ENCODE measurements at regions not wholly inside any gene's neighbourhood (a gene's known extent, or its start where the extent isn't known, plus 50 kb on each side); places are given as distances from the start of the nearest gene placed in this dataset.
"Not testable (repeated sequence)": the region's sequence is repeated elsewhere in the genome, so short reads cannot be mapped to it uniquely, and the experiment has no call there.

DNA sequence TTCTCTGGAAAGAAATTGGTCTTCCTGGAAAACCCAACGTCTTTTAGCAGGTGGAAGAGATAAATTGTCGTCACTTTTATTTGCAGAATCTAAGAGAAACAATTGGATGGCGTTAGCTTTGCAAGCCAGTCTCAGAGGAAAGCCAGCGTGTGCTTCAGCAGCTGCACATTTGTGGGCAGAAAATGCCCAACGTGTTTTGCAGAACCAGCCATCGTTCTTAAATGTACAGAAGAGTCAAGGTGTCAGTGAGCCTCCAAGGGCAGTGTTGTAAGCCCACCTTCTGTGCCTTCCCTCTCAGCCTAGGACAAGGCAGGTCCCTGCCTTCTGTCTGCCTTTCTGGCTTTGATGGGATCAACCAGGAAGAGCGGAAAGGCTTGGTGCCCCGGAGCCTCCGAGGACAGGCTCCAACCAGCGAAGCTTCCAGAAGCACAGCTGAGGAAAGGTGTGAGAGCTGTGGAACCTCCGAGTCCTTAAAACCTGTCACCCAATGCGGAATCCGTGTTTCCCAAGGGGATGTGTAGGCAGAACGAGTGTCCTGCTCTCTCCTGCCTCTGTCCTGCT lies 116.0 kb upstream of the IRX2 start:
- no peak overlapping the region for H3K27ac ChIP-seq
- TF ChIP-seq, protein P1, sequence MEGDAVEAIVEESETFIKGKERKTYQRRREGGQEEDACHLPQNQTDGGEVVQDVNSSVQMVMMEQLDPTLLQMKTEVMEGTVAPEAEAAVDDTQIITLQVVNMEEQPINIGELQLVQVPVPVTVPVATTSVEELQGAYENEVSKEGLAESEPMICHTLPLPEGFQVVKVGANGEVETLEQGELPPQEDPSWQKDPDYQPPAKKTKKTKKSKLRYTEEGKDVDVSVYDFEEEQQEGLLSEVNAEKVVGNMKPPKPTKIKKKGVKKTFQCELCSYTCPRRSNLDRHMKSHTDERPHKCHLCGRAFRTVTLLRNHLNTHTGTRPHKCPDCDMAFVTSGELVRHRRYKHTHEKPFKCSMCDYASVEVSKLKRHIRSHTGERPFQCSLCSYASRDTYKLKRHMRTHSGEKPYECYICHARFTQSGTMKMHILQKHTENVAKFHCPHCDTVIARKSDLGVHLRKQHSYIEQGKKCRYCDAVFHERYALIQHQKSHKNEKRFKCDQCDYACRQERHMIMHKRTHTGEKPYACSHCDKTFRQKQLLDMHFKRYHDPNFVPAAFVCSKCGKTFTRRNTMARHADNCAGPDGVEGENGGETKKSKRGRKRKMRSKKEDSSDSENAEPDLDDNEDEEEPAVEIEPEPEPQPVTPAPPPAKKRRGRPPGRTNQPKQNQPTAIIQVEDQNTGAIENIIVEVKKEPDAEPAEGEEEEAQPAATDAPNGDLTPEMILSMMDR (IDR thresholded peaks at IDR 0.05) = no peak
- no peak for TF ChIP-seq ZFX (IDR thresholded peaks at IDR 0.05; ENCODE audit: borderline replicate concordance)

DNA sequence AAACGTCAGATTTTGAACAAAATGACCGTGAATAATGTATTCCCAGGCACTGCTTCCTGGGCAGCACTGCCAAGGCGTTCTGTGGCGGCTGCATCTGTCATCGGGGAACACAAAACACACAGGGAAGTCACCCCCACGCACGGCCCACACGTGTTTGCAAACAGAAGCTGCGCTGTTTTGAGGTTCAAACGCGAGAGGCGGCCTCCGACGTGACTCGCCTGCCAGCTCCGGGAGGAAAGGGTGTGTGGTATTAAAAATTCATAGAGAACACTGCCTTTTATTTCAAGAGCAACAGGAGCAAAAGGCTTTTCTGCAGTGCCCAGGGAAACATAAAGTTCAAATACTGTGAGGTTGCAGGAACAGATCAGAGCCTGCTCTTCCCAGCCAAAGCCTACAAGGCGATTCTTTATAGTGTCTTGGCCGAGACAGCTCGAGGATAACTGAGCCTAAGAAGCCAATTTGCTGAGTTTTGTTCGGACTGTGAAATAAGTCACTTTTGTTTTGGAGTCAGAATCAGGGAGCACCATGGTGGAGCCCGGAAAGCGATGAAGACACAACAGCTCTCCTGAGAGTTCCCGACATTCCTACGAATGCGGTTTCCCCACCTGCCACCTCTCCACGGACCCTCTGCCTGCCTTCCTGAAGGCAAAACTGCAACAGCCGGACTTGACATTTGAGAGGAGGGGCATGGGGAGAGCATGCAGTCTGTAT lies 115.3 kb upstream of the IRX2 start:
- TF ChIP-seq ZFX (IDR thresholded peaks at IDR 0.05; ENCODE audit: borderline replicate concordance) = no peak
- TF ChIP-seq, protein P1 (IDR thresholded peaks at IDR 0.05) = no peak

DNA sequence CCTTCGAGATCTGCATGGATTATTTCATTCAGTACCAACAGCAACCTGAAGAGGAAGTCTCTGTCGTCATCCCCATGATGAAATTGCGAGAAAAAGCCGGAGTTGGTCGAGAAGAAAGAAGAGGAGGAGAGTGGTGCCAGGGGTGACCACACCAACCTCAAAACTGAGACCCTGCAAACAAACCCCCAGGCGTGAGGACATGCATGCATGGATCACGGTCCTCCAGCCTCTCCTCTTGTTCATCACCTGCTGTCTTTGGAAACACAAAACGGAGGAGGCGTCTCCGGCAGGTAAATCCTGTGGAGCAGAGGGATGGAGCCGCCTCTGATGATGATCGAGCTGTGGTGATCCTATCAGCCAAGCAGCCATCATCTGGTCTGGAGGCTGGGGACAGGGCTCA lies 114.4 kb upstream of the IRX2 start:
- TF ChIP-seq, protein P1 (IDR thresholded peaks at IDR 0.05) = no peak
- no peak for TF ChIP-seq ZFX (IDR thresholded peaks at IDR 0.05; ENCODE audit: borderline replicate concordance)
- no peak overlapping the region for H3K27ac ChIP-seq

More for the DNA sequence above, 115.3 kb upstream of the IRX2 start:
- no peak overlapping the region for H3K27ac ChIP-seq

DNA sequence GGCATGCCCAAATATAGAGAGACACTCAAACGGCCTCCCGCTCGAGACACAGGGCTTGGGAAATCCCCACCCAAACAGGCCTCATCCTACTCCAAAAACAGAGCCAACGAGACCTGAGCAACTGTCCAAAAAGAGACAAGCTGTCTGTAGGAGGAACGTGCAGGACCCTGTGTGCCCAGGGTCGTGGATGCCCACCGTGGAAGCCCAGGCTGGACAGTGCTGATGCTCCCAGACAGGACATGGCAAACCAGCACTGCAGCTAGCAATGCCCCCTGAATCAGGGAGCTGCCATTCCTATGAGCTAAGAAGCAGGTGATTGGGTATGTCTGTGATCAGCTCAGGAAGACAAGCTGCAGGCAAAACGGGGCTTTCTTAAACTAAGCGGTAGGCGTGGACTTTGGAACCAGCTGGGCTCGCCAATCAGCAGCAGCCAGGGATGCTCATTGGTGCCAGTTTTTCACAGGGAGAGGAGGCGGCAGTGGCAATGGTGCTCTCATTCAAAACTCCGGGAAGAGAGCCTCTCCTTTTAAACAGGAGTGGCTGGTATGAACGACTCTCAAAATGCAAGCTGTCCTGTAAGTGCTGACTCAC lies 113.1 kb upstream of the IRX2 start:
- TF ChIP-seq, protein P1 (IDR thresholded peaks at IDR 0.05) = no peak
- TF ChIP-seq ZFX (IDR thresholded peaks at IDR 0.05; ENCODE audit: borderline replicate concordance) = no peak
- H3K27ac ChIP-seq = no peak overlapping the region

DNA sequence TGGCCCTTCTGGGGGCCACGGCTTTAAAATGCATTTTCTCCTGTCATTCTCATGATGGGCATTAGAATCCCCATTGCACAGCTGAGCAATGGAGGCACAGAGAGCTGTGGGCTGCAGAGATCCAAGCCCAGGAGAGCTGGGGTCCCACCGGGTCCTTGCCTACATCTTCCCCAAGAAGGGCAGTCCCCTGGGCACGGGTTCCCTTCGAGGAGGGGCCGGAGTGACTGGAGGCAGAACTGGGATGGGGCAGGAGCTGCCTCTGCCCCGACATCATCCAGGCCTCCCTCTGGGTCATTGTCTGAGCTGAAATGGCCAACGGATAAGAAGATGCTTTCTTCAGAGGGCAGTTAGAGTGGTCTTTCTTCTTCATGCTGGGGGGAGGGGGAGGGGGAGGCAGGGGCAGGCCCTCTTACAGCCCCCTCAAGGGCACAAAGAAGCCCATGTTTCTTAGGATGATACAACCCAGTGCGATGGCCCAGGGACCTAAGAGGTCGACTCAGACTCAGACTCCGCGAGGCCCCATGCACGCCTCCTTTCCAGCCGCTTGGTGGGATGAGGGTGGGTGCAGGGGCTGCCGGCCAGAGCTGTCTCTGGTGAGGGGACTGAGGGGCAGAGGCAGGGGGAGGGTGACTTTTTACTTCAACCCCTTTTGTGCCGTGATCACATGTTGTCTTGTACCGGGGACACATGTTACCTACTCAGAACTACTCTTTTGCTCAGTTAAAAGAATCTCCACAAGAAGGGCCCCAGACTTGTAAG lies 112.4 kb upstream of the IRX2 start:
- TF ChIP-seq ZFX (IDR thresholded peaks at IDR 0.05; ENCODE audit: borderline replicate concordance) = no peak
- TF ChIP-seq, protein P1 (IDR thresholded peaks at IDR 0.05) = no peak
- no peak overlapping the region for H3K27ac ChIP-seq

DNA sequence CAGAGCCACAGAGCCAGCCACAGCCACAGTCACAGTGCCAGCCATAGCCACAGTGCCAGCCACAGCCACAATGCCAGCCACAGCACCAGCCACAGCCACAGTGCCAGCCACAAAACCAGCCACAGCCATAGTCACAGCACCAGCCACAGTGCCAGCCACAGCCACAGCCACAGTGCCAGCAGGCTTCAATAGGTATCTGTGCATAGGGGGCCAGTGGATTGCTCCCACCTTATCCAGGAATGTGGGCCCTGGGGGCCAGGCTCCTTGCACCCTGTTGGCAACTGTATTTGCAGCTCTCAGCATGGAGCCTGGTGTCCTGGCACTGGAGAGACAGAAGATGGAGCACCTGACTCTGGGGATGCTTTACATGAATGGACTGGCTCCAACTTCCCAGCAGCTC lies 111.7 kb upstream of the IRX2 start:
- no peak overlapping the region for H3K27ac ChIP-seq

DNA sequence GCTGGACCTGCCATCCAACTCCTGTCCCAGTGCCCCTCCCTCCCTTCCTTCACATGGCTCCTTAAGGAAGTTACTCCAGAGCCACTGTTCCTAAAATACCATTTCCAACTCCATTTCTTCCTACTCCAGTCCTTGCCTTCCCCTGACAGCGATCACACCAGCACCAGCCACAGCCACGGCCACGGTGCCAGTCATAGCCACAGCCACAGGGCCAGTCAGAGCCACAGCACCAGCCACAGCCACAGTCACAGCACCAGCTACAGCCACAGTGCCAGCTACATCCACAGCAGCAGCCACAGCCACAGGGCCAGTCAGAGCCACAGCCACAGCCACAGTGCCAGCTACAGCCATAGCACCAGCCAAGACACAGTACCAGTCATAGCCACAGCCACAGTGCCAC lies 110.7 kb upstream of the IRX2 start:
- not testable (repeated sequence) for H3K27ac ChIP-seq

More for the DNA sequence above, 111.7 kb upstream of the IRX2 start:
- TF ChIP-seq, protein P1 (IDR thresholded peaks at IDR 0.05) = no peak
- no peak for TF ChIP-seq ZFX (IDR thresholded peaks at IDR 0.05; ENCODE audit: borderline replicate concordance)
